ENCODE measurements at regions not wholly inside any gene's neighbourhood (a gene's known extent, or its start where the extent isn't known, plus 50 kb on each side); places are given as distances from the start of the nearest gene placed in this dataset.

DNA sequence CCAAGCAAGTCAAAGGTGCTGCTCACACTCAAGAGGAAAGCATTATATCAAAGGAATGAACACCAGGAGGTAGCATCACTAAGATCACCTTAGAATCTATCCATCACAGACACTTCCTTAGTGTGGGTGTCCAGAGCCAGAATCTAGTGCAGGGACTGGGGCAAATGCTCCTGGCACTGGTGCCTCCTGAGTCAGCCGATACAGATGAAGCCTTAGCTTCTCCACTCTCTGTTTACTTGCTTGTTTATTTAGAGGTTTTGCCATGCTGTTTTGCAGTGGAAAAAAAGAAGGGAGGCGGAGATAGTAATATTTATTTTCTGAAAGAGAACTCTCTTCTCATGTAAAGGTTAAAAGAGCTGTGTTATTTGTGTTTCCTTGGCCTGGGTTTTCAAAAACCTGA lies 303.1 kb downstream of the WDR11 start:
- TF ChIP-seq, protein P1, sequence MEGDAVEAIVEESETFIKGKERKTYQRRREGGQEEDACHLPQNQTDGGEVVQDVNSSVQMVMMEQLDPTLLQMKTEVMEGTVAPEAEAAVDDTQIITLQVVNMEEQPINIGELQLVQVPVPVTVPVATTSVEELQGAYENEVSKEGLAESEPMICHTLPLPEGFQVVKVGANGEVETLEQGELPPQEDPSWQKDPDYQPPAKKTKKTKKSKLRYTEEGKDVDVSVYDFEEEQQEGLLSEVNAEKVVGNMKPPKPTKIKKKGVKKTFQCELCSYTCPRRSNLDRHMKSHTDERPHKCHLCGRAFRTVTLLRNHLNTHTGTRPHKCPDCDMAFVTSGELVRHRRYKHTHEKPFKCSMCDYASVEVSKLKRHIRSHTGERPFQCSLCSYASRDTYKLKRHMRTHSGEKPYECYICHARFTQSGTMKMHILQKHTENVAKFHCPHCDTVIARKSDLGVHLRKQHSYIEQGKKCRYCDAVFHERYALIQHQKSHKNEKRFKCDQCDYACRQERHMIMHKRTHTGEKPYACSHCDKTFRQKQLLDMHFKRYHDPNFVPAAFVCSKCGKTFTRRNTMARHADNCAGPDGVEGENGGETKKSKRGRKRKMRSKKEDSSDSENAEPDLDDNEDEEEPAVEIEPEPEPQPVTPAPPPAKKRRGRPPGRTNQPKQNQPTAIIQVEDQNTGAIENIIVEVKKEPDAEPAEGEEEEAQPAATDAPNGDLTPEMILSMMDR (IDR thresholded peaks at IDR 0.05 in 8 of 11, conservative IDR thresholded peaks at IDR 0.05 in 3 of 11) = no peak
- no peak for TF ChIP-seq POLR2AphosphoS5 (IDR thresholded peaks at IDR 0.05)
- TF ChIP-seq POLR2A (IDR thresholded peaks at IDR 0.05) = no peak
